GM12878 (cell line): ENCODE measurements at regions not wholly inside any gene's neighbourhood (a gene's known extent, or its start where the extent isn't known, plus 50 kb on each side); places are given as distances from the start of the nearest gene placed in this dataset.

ENCODE experiments used
- ATAC-seq: fragments of 200-7000 bp; cut with Tn5 transposase; 3 replicates; pipeline ENCODE4 v1.9.1; 2020; ENCODE audit warnings: mild to moderate bottlenecking, moderate library complexity
- BruUV-seq: library from RNA; stranded (reverse); fragments of 400-500 nt; replicated peaks from 2 replicates; lab custom pipeline; 2021; lab: Mats Ljungman, UMichigan
- CTCF ChIA-PET: fragments of 300-600 bp; sonication (Branson Sonifier 250); formaldehyde crosslinking; extraction: SDS; loops from one replicate; lab custom pipeline; 2021; ENCODE audit warnings: inconsistent platforms; lab: Yijun Ruan, JAX
- POLR2A ChIA-PET: fragments of 350-600 bp; formaldehyde crosslinking; extraction: SDS; loops from one replicate; lab custom pipeline; 2021; ENCODE audit warnings: inconsistent platforms; lab: Charles Lee
- RAD21 ChIA-PET: fragments of 300-600 bp; sonication (Branson Sonifier 250); formaldehyde crosslinking; loops from one replicate; lab custom pipeline; 2023; ENCODE audit warnings: antibody characterized with exemption; ENCODE audit not compliant: unreplicated experiment; lab: Charles Lee
- SMC1A ChIA-PET: fragments of 300-600 bp; sonication (Branson Sonifier 250); formaldehyde crosslinking; loops from one replicate; lab custom pipeline; 2023; ENCODE audit not compliant: unreplicated experiment, uncharacterized antibody; lab: Charles Lee
- DNase-seq: peaks from one replicate; pipeline ENCODE4 v3.0.0-alpha.2; 2011; ENCODE audit warnings: low read depth, low spot score
- FAIRE-seq: peaks from 3 replicates; lab custom pipeline; 2011; peaks lifted over from hg19 to GRCh38; lab: Jason Lieb, UNC
- H2AFZ ChIP-seq: 2 replicates; pipeline ENCODE4 v1.6.0; 2011; ENCODE audit warnings: low read depth, low read length, control low read depth; ENCODE audit not compliant: control insufficient read depth
- H3K27ac ChIP-seq: 2 replicates; pipeline ENCODE4 v1.5.1; 2011; ENCODE audit warnings: control low read depth; ENCODE audit not compliant: control insufficient read depth, insufficient read depth
- H3K27me3 ChIP-seq, 2 experiments: replicated peaks in 1 of 2; 2 replicates each; pipeline versions ENCODE4 v1.6.0 to v1.6.1; 2011; ENCODE audit warnings: low read length in 1 of 2; ENCODE audit not compliant: control insufficient read depth in 2 of 2, insufficient read depth in 2 of 2
- H3K36me3 ChIP-seq, 2 experiments: 2 replicates each; pipeline ENCODE4 v1.5.1; 2011; ENCODE audit warnings: low read length in 1 of 2; ENCODE audit not compliant: control insufficient read depth in 2 of 2, insufficient read depth in 2 of 2
- H3K4me1 ChIP-seq: 2 replicates; pipeline ENCODE4 v1.6.1; 2011; ENCODE audit warnings: mild to moderate bottlenecking, low read length, moderate library complexity, mixed read lengths; ENCODE audit not compliant: control insufficient read depth, insufficient read depth
- H3K4me2 ChIP-seq: 2 replicates; pipeline ENCODE4 v1.6.0; 2011; ENCODE audit warnings: control low read depth; ENCODE audit not compliant: control insufficient read depth, insufficient read depth
- H3K4me3 ChIP-seq: fragments of 200-600 bp; sonication (generic); 2 replicates; pipeline ENCODE4 v1.5.1; 2016
- H3K79me2 ChIP-seq: 2 replicates; pipeline ENCODE4 v1.6.0; 2011; ENCODE audit warnings: low read length; ENCODE audit not compliant: control insufficient read depth, insufficient read depth
- H3K9ac ChIP-seq: 2 replicates; pipeline ENCODE4 v1.8.0; 2011; ENCODE audit warnings: low read length, control low read depth, mixed read lengths; ENCODE audit not compliant: control insufficient read depth, insufficient read depth
- H3K9me3 ChIP-seq: replicated peaks from 3 replicates; pipeline ENCODE4 v1.5.1; 2011; ENCODE audit warnings: mild to moderate bottlenecking, low read length; ENCODE audit not compliant: control insufficient read depth, insufficient read depth
- H4K20me1 ChIP-seq: 2 replicates; pipeline ENCODE4 v1.6.0; 2011; ENCODE audit not compliant: control insufficient read depth, insufficient read depth
- ATF7 ChIP-seq: fragments of 450-650 bp; IDR thresholded peaks from 2 replicates; pipeline ENCODE4 v1.6.1; 2016; ENCODE audit warnings: low read depth, mild to moderate bottlenecking
- CEBPB ChIP-seq, 2 experiments: fragments of 150-350 bp in 1 of 2; IDR thresholded peaks; 2 replicates each; pipeline ENCODE4 v1.6.1; 2012 to 2014; ENCODE audit warnings: low read depth in 2 of 2, low read length in 2 of 2, borderline replicate concordance in 1 of 2, inconsistent platforms in 1 of 2
- CEBPZ ChIP-seq: fragments of 150-350 bp; IDR thresholded peaks from 2 replicates; pipeline ENCODE4 v1.6.1; 2016; ENCODE audit warnings: low read depth, low read length
- CREM ChIP-seq: IDR thresholded peaks from 2 replicates; pipeline ENCODE4 v1.6.1; 2014; ENCODE audit warnings: antibody characterized with exemption, low read depth
- DPF2 ChIP-seq: fragments of 450-650 bp; IDR thresholded peaks from 2 replicates; pipeline ENCODE4 v1.6.1; 2017; ENCODE audit warnings: mild to moderate bottlenecking
- ESRRA ChIP-seq: IDR thresholded peaks from 2 replicates; pipeline ENCODE4 v1.6.1; 2012; ENCODE audit warnings: mild to moderate bottlenecking, low read length, improper control_type of control experiment
- GATAD2B ChIP-seq: fragments of 450-650 bp; conservative IDR thresholded peaks from 2 replicates; pipeline ENCODE4 v1.6.1; 2017; ENCODE audit warnings: low read depth, mild to moderate bottlenecking, moderate library complexity
- HDAC6 ChIP-seq: fragments of 200-600 bp; sonication (generic); IDR thresholded peaks from one replicate; pipeline ENCODE4 v1.8.0; 2017; ENCODE audit warnings: antibody characterized with exemption; ENCODE audit not compliant: unreplicated experiment
- JUNB ChIP-seq: IDR thresholded peaks from 2 replicates; pipeline ENCODE4 v1.6.1; 2016; ENCODE audit warnings: antibody characterized with exemption, mild to moderate bottlenecking
- MLLT1 ChIP-seq: fragments of 450-650 bp; IDR thresholded peaks from 2 replicates; pipeline ENCODE4 v1.6.1; 2016; ENCODE audit warnings: mild to moderate bottlenecking
- MTA2 ChIP-seq: fragments of 450-650 bp; IDR thresholded peaks from 2 replicates; pipeline ENCODE4 v1.6.1; 2016; ENCODE audit warnings: low read depth, mild to moderate bottlenecking, moderate library complexity
- NFYB ChIP-seq: IDR thresholded peaks from 2 replicates; pipeline ENCODE4 v1.6.1; 2011; ENCODE audit warnings: low read depth, mild to moderate bottlenecking, low read length, improper control_type of control experiment, moderate library complexity; ENCODE audit not compliant: insufficient read depth
- POLR2AphosphoS2 ChIP-seq: IDR thresholded peaks from 2 replicates; pipeline ENCODE4 v1.6.1; 2011; ENCODE audit warnings: low read depth, mild to moderate bottlenecking, low read length, improper control_type of control experiment, moderate library complexity
- PRDM15 ChIP-seq: fragments of 450-650 bp; formaldehyde crosslinking; IDR thresholded peaks from 2 replicates; pipeline ENCODE4 v1.4.0; 2020; ENCODE audit warnings: mild to moderate bottlenecking, moderate library complexity
- RCOR1 ChIP-seq: conservative IDR thresholded peaks from 2 replicates; pipeline ENCODE4 v1.6.1; 2012; ENCODE audit warnings: low read depth, low read length, improper control_type of control experiment
- RELA ChIP-seq: fragments of 450-650 bp; IDR thresholded peaks from 2 replicates; pipeline ENCODE4 v1.8.0; 2014; ENCODE audit warnings: borderline replicate concordance; ENCODE audit not compliant: partially characterized antibody
- RUNX3 ChIP-seq: IDR thresholded peaks from 2 replicates; pipeline ENCODE4 v1.6.1; 2012; ENCODE audit warnings: low read length, inconsistent platforms
- SMAD5 ChIP-seq: IDR thresholded peaks from 2 replicates; pipeline ENCODE4 v1.6.1; 2016; ENCODE audit warnings: antibody characterized with exemption, low read depth
- ZNF274 ChIP-seq: IDR thresholded peaks from one replicate; pipeline ENCODE4 v1.8.0; 2011; ENCODE audit not compliant: insufficient read length, insufficient read depth
- in situ Hi-C: fragments of 300-500 bp; cut with MboI; formaldehyde crosslinking; loops from 9 replicates; pipeline ENCODE4 v1.14.3; 2018; ENCODE audit warnings: mixed read lengths
- intact Hi-C: fragments of 100-400 bp; cut with micrococcal nuclease; formaldehyde crosslinking; loops from one replicate; pipeline ENCODE4 v1.14.2; 2022; ENCODE audit not compliant: unreplicated experiment

- Histone ChIP-seq H2AFZ (no peak overlapping the region), H3K9ac (no peak overlapping the region), H3K4me3 (no peak overlapping the region), H3K79me2 (no peaks in the 10 kb centered on the region), H3K27ac (no peak overlapping the region), H4K20me1 (no peaks in the 10 kb centered on the region), H3K9me3 (no peaks in the 10 kb centered on the region; the same call in 2 of the 3 replicates), H3K27me3 (no peaks in the 10 kb centered on the region), H3K4me2 (no peak overlapping the region), H3K36me3 (no peaks in the 10 kb centered on the region), H3K4me1 (no peaks in the 10 kb centered on the region)
- intact Hi-C loops (no loop called here), in situ Hi-C loops (no loop called here)
- no peak for ATAC-seq
- BruUV-seq: no TSS peak
- CTCF ChIA-PET: interaction anchor here (1.1 kb wide), 1 partner anchor 83 kb away, joined by 3 read pairs; no protein-coding TSS in a partner anchor
- POLR2A ChIA-PET: no interaction called here
- TF ChIP-seq RELA (no peak), ZNF274 (no peak), MLLT1 (no peak), PRDM15 (CRISPR knock-in tag) (no peak), NFYB (no peak), CEBPZ (no peak), CEBPB (IDR thresholded peaks at IDR 0.05; ENCODE audit: borderline replicate concordance in 1 of 2, low read depth in 2 of 2, low read length in 2 of 2) (no peak), ATF7 (no peak), RCOR1 (no peak), RUNX3 (no peak), JUNB (no peak), ESRRA (no peak), HDAC6 (no peak), DPF2 (no peak), GATAD2B (no peak), CREM (no peak), MTA2 (no peak), POLR2AphosphoS2 (no peak), SMAD5 (no peak)
- no peak for DNase-seq
- SMC1A ChIA-PET: interaction anchor here (0.8 kb wide), 1 partner anchor 48 kb away, joined by 3 read pairs; no protein-coding TSS in a partner anchor
- no peak for FAIRE-seq
- RAD21 ChIA-PET: interaction anchor here (1.1 kb wide), 1 partner anchor 51 kb away, joined by 3 read pairs; no protein-coding TSS in a partner anchor
These were observed 90.5 kb upstream of the SLC24A3 start for GRCh38 chr20:19121916-19122315.
